ENCODE measurements at regions not wholly inside any gene's neighbourhood (a gene's known extent, or its start where the extent isn't known, plus 50 kb on each side); places are given as distances from the start of the nearest gene placed in this dataset.

DNA sequence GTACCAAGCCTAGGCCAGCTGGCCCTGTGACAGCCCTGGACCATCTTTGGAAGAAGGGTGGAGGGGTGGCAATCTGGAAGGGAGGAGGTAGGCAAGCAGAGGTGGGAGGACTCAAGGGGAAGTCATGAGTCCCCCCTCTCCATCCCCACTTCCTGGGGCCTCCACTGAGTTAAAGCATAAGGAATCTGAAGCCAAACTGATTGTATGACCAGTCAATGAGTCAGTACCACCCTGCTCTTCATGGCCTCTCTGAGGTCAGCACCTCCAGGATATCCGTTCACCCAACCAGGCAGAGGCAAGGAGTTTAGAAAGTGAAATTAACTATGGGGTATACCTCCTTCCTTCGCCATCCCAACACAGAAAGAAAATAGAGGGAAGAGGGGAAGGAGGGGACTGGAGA is 272.7 kb downstream of the SOX9 start:
- TF ChIP-seq, protein P1, sequence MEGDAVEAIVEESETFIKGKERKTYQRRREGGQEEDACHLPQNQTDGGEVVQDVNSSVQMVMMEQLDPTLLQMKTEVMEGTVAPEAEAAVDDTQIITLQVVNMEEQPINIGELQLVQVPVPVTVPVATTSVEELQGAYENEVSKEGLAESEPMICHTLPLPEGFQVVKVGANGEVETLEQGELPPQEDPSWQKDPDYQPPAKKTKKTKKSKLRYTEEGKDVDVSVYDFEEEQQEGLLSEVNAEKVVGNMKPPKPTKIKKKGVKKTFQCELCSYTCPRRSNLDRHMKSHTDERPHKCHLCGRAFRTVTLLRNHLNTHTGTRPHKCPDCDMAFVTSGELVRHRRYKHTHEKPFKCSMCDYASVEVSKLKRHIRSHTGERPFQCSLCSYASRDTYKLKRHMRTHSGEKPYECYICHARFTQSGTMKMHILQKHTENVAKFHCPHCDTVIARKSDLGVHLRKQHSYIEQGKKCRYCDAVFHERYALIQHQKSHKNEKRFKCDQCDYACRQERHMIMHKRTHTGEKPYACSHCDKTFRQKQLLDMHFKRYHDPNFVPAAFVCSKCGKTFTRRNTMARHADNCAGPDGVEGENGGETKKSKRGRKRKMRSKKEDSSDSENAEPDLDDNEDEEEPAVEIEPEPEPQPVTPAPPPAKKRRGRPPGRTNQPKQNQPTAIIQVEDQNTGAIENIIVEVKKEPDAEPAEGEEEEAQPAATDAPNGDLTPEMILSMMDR (conservative IDR thresholded peaks at IDR 0.05 in 1 of 2, IDR thresholded peaks at IDR 0.05 in 1 of 2; ENCODE audit: low read depth in 1 of 2, low read length in 2 of 2) = no peak
- no peak for TF ChIP-seq EZH2 (IDR thresholded peaks at IDR 0.05; ENCODE audit: low read length, missing control alignments)

All from fibroblast of lung (primary cell).